ENCODE measurements at regions not wholly inside any gene's neighbourhood (a gene's known extent, or its start where the extent isn't known, plus 50 kb on each side); places are given as distances from the start of the nearest gene placed in this dataset.

GRCh38 chr4:35166466-35166865 lies 1077.8 kb downstream of the ARAP2 start:
- Histone ChIP-seq H3K4me1 (no peaks in the 10 kb centered on the region), H3K27ac (no peak overlapping the region), H3K9me3 (replicated peaks) (no peaks in the 10 kb centered on the region), H3K36me3 (no peaks in the 10 kb centered on the region), H3K27me3 (no peaks in the 10 kb centered on the region), H3K4me3 (no peak overlapping the region)
- no peak for DNase-seq

GRCh38 chr4:35167385-35167784 lies 1076.9 kb downstream of the ARAP2 start:
- H3K4me3 ChIP-seq: no peak overlapping the region
- H3K27me3 ChIP-seq: no peaks in the 10 kb centered on the region
- no peak for DNase-seq
- no peaks in the 10 kb centered on the region for H3K4me1 ChIP-seq
- H3K9me3 ChIP-seq (replicated peaks): no peaks in the 10 kb centered on the region
- H3K36me3 ChIP-seq: no peaks in the 10 kb centered on the region
- H3K27ac ChIP-seq: no peak overlapping the region

- H3K36me3 ChIP-seq: no peaks in the 10 kb centered on the region
- no peak overlapping the region for H3K27ac ChIP-seq
- H3K4me1 ChIP-seq: no peaks in the 10 kb centered on the region; the same call in 1 of the 2 replicates
- DNase-seq: no peak
- no peaks in the 10 kb centered on the region for H3K27me3 ChIP-seq
- H3K4me3 ChIP-seq: no peak overlapping the region
- H3K9me3 ChIP-seq (replicated peaks): no peaks in the 10 kb centered on the region
Observed at GRCh38 chr4:35175487-35175886, 1068.8 kb downstream of the ARAP2 start.

GRCh38 chr4:35175894-35176293 lies 1068.4 kb downstream of the ARAP2 start:
- peak in 1 of 2 experiments; percentile 9 for DNase-seq
- Histone ChIP-seq H3K27ac (no peak overlapping the region), H3K4me3 (no peak overlapping the region), H3K36me3 (no peaks in the 10 kb centered on the region), H3K27me3 (no peaks in the 10 kb centered on the region), H3K9me3 (replicated peaks) (no peaks in the 10 kb centered on the region), H3K4me1 (no peaks in the 10 kb centered on the region; the same call in 1 of the 2 replicates)

GRCh38 chr4:35182451-35182850 lies 1061.9 kb downstream of the ARAP2 start:
- no peak for DNase-seq
- no peaks in the 10 kb centered on the region for H3K36me3 ChIP-seq
- H3K9me3 ChIP-seq (replicated peaks): no peaks in the 10 kb centered on the region
- H3K4me3 ChIP-seq: no peak overlapping the region
- no peaks in the 10 kb centered on the region for H3K4me1 ChIP-seq
- no peaks in the 10 kb centered on the region for H3K27me3 ChIP-seq
- H3K27ac ChIP-seq: no peak overlapping the region

GRCh38 chr4:35189988-35190613 lies 1054.2 kb downstream of the ARAP2 start:
- H3K4me1 ChIP-seq: no peaks in the 10 kb centered on the region
- no peak overlapping the region for H3K4me3 ChIP-seq
- H3K36me3 ChIP-seq: no peaks in the 10 kb centered on the region
- no peak overlapping the region for H3K27ac ChIP-seq
- no peaks in the 10 kb centered on the region for H3K27me3 ChIP-seq
- no peaks in the 10 kb centered on the region for H3K9me3 ChIP-seq (replicated peaks)
- no peak for DNase-seq

GRCh38 chr4:35201403-35201802 lies 1042.9 kb downstream of the ARAP2 start:
- Histone ChIP-seq H3K4me1 (no peaks in the 10 kb centered on the region), H3K9me3 (replicated peaks) (no peaks in the 10 kb centered on the region), H3K27ac (no peak overlapping the region), H3K4me3 (no peak overlapping the region), H3K27me3 (no peaks in the 10 kb centered on the region), H3K36me3 (no peaks in the 10 kb centered on the region)
- DNase-seq: no peak

GRCh38 chr4:35216636-35217035 lies 1027.7 kb downstream of the ARAP2 start:
- H3K36me3 ChIP-seq: no peaks in the 10 kb centered on the region
- H3K27ac ChIP-seq: no peak overlapping the region
- 0 out of 2 replicates have a peak, but pooled peaks cover 6% of the 10 kb centered on the region for H3K4me1 ChIP-seq
- no peak for DNase-seq
- no peaks in the 10 kb centered on the region for H3K27me3 ChIP-seq
- H3K9me3 ChIP-seq (replicated peaks): no peaks in the 10 kb centered on the region
- H3K4me3 ChIP-seq: no peak overlapping the region

GRCh38 chr4:35217331-35217730 lies 1027.0 kb downstream of the ARAP2 start:
- H3K9me3 ChIP-seq (replicated peaks): no peaks in the 10 kb centered on the region
- H3K4me3 ChIP-seq: no peak overlapping the region
- H3K4me1 ChIP-seq: 0 out of 2 replicates have a peak, but pooled peaks cover 6% of the 10 kb centered on the region
- no peaks in the 10 kb centered on the region for H3K27me3 ChIP-seq
- no peak for DNase-seq
- no peaks in the 10 kb centered on the region for H3K36me3 ChIP-seq
- no peak overlapping the region for H3K27ac ChIP-seq

- no peaks in the 10 kb centered on the region for H3K27me3 ChIP-seq
- no peak for DNase-seq
- no peak overlapping the region for H3K27ac ChIP-seq
- H3K9me3 ChIP-seq (replicated peaks): no peaks in the 10 kb centered on the region
- H3K4me3 ChIP-seq: no peak overlapping the region
- no peaks in the 10 kb centered on the region for H3K36me3 ChIP-seq
- H3K4me1 ChIP-seq: no peaks in the 10 kb centered on the region
Observed at GRCh38 chr4:35228313-35228712, 1016.0 kb downstream of the ARAP2 start.

GRCh38 chr4:35229021-35229420 lies 1015.3 kb downstream of the ARAP2 start:
- Histone ChIP-seq H3K27ac (no peak overlapping the region), H3K36me3 (no peaks in the 10 kb centered on the region)

GRCh38 chr4:35237924-35238323 lies 1006.4 kb downstream of the ARAP2 start:
- H3K36me3 ChIP-seq: no peaks in the 10 kb centered on the region

More at GRCh38 chr4:35229021-35229420, 1015.3 kb downstream of the ARAP2 start:
- no peaks in the 10 kb centered on the region for H3K9me3 ChIP-seq (replicated peaks)
- no peak overlapping the region for H3K4me3 ChIP-seq
- H3K4me1 ChIP-seq: no peaks in the 10 kb centered on the region
- no peak for DNase-seq
- H3K27me3 ChIP-seq: no peaks in the 10 kb centered on the region

GRCh38 chr4:35238793-35239192 lies 1005.5 kb downstream of the ARAP2 start:
- no peak for DNase-seq
- Histone ChIP-seq H3K4me3 (no peak overlapping the region), H3K27me3 (no peaks in the 10 kb centered on the region), H3K27ac (no peak overlapping the region), H3K36me3 (no peaks in the 10 kb centered on the region), H3K9me3 (replicated peaks) (no peaks in the 10 kb centered on the region), H3K4me1 (no peaks in the 10 kb centered on the region)

More at GRCh38 chr4:35237924-35238323, 1006.4 kb downstream of the ARAP2 start:
- no peak for DNase-seq
- Histone ChIP-seq H3K27ac (no peak overlapping the region), H3K9me3 (replicated peaks) (no peaks in the 10 kb centered on the region), H3K4me3 (no peak overlapping the region), H3K27me3 (no peaks in the 10 kb centered on the region), H3K4me1 (no peaks in the 10 kb centered on the region)

- no peaks in the 10 kb centered on the region for H3K27me3 ChIP-seq
- H3K4me3 ChIP-seq: no peak overlapping the region
- H3K36me3 ChIP-seq: no peaks in the 10 kb centered on the region
- H3K4me1 ChIP-seq: no peaks in the 10 kb centered on the region
- H3K9me3 ChIP-seq (replicated peaks): no peaks in the 10 kb centered on the region
- no peak overlapping the region for H3K27ac ChIP-seq
- DNase-seq: no peak
Observed at GRCh38 chr4:35246493-35246892, 997.8 kb downstream of the ARAP2 start.

- DNase-seq: no peak
Observed at GRCh38 chr4:35247047-35247446, 997.3 kb downstream of the ARAP2 start.

GRCh38 chr4:35250331-35250730 lies 994.0 kb downstream of the ARAP2 start:
- Histone ChIP-seq H3K4me1 (no peaks in the 10 kb centered on the region), H3K36me3 (no peaks in the 10 kb centered on the region), H3K9me3 (replicated peaks) (no peaks in the 10 kb centered on the region), H3K4me3 (no peak overlapping the region), H3K27me3 (no peaks in the 10 kb centered on the region), H3K27ac (no peak overlapping the region)
- DNase-seq: no peak

More at GRCh38 chr4:35247047-35247446, 997.3 kb downstream of the ARAP2 start:
- Histone ChIP-seq H3K36me3 (no peaks in the 10 kb centered on the region), H3K4me1 (no peaks in the 10 kb centered on the region), H3K27ac (no peak overlapping the region), H3K4me3 (no peak overlapping the region), H3K27me3 (no peaks in the 10 kb centered on the region), H3K9me3 (replicated peaks) (no peaks in the 10 kb centered on the region)
